Mammary epithelial cell (primary cell): ENCODE measurements at regions not wholly inside any gene's neighbourhood (a gene's known extent, or its start where the extent isn't known, plus 50 kb on each side); places are given as distances from the start of the nearest gene placed in this dataset.

Experiments
- CTCF ChIP-seq, 2 donors: IDR thresholded peaks in 1 of 2; conservative IDR thresholded peaks in 1 of 2; 2 replicates each; pipeline ENCODE4 v1.5.1; 2011 to 2012; ENCODE audit warnings: inconsistent platforms in 2 of 2, low read length in 2 of 2, mild to moderate bottlenecking in 2 of 2, control low read depth in 1 of 2, low read depth in 1 of 2; ENCODE audit not compliant: insufficient read depth in 1 of 2; ENCODE audit errors: extremely low read depth in 1 of 2
- EZH2 ChIP-seq: IDR thresholded peaks from 2 replicates; pipeline ENCODE4 v1.6.1; 2012; ENCODE audit warnings: low read length, inconsistent platforms, borderline replicate concordance

GRCh38 chr13:56528040-56528790 is 612.5 kb upstream of the PRR20A start:
- TF ChIP-seq EZH2 (no peak), CTCF (conservative IDR thresholded peaks at IDR 0.05 in 1 of 2, IDR thresholded peaks at IDR 0.05 in 1 of 2; ENCODE audit: extremely low read depth in 1 of 2, insufficient read depth in 1 of 2, low read depth in 1 of 2, low read length in 2 of 2) (no peak)
